Endothelial cell (in vitro differentiated cells): ENCODE measurements at regions not wholly inside any gene's neighbourhood (a gene's known extent, or its start where the extent isn't known, plus 50 kb on each side); places are given as distances from the start of the nearest gene placed in this dataset.

Source experiments
- DNase-seq: peaks from one replicate; pipeline ENCODE4 v3.0.0; 2021; ENCODE audit warnings: low spot score
- H3K27ac Mint-ChIP-seq: one replicate; pipeline ENCODE4 v1.8.0; 2021; ENCODE audit warnings: mixed read lengths, inconsistent platforms; ENCODE audit not compliant: unreplicated experiment
- H3K27me3 Mint-ChIP-seq: one replicate; pipeline ENCODE4 v1.8.0; 2021; ENCODE audit warnings: mild to moderate bottlenecking, moderate library complexity, mixed read lengths, inconsistent platforms; ENCODE audit not compliant: unreplicated experiment
- H3K36me3 Mint-ChIP-seq: one replicate; pipeline ENCODE4 v1.8.0; 2021; ENCODE audit warnings: mild to moderate bottlenecking, low read depth, mixed read lengths, inconsistent platforms; ENCODE audit not compliant: unreplicated experiment
- H3K4me1 Mint-ChIP-seq: one replicate; pipeline ENCODE4 v1.8.0; 2021; ENCODE audit warnings: mild to moderate bottlenecking, mixed read lengths, inconsistent platforms; ENCODE audit not compliant: unreplicated experiment
- H3K4me3 Mint-ChIP-seq: one replicate; pipeline ENCODE4 v1.8.0; 2021; ENCODE audit warnings: mild to moderate bottlenecking, mixed read lengths, inconsistent platforms; ENCODE audit not compliant: unreplicated experiment
- H3K9me3 Mint-ChIP-seq: one replicate; pipeline ENCODE4 v1.8.0; 2021; ENCODE audit warnings: mixed read lengths, inconsistent platforms; ENCODE audit not compliant: unreplicated experiment
- CTCF ChIP-seq: fragments of 200-600 bp; sonication (generic); IDR thresholded peaks from one replicate; pipeline ENCODE4 v1.5.0; 2021; ENCODE audit warnings: antibody characterized with exemption; ENCODE audit not compliant: unreplicated experiment

DNA sequence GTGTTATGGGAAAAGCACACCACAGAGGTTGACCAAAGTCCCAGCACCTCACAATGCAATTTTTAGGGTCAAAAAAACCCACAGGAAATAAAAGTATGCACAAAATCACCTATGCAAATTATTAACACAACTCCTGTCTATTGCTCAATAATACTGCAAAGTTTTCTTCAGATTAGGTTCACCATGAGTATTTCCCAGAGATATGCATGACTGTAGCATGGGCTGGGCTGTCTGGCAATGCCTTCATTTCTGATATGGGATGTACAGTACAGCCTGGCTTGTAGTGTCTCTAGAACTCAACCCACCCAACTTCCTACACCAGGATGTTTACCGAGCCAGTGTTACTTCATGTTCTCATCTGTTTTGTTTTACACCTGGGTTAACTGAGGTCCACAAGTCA is 698.7 kb upstream of the ARGLU1 start:
- Mint-ChIP-seq H3K4me1 (peaks cover 6% of the 10 kb centered on the region), H3K9me3 (no peaks in the 10 kb centered on the region), H3K27me3 (peaks cover 1% of the 10 kb centered on the region), H3K27ac (no peak overlapping the region), H3K36me3 (no peaks in the 10 kb centered on the region), H3K4me3 (no peak overlapping the region)
- no peak for TF ChIP-seq CTCF
- DNase-seq: no peak

GRCh38 chr13:107258599-107259187 is 690.8 kb upstream of the ARGLU1 start:
- H3K27ac Mint-ChIP-seq: no peak overlapping the region
- DNase-seq: no peak
- H3K4me1 Mint-ChIP-seq: peaks cover 12% of the 10 kb centered on the region
- H3K9me3 Mint-ChIP-seq: no peaks in the 10 kb centered on the region
- no peaks in the 10 kb centered on the region for H3K36me3 Mint-ChIP-seq
- H3K27me3 Mint-ChIP-seq: no peaks in the 10 kb centered on the region
- no peak overlapping the region for H3K4me3 Mint-ChIP-seq
- TF ChIP-seq CTCF: no peak

- H3K27me3 Mint-ChIP-seq: peaks cover 4% of the 10 kb centered on the region
- H3K36me3 Mint-ChIP-seq: no peaks in the 10 kb centered on the region
- H3K4me3 Mint-ChIP-seq: no peak overlapping the region
- no peaks in the 10 kb centered on the region for H3K9me3 Mint-ChIP-seq
- TF ChIP-seq CTCF: no peak
- peaks cover 12% of the 10 kb centered on the region for H3K4me1 Mint-ChIP-seq
- DNase-seq: no peak
- H3K27ac Mint-ChIP-seq: no peak overlapping the region
Observed at GRCh38 chr13:107254392-107254791, 686.5 kb upstream of the ARGLU1 start.

- no peak overlapping the region for H3K4me3 Mint-ChIP-seq
- H3K9me3 Mint-ChIP-seq: no peaks in the 10 kb centered on the region
- no peak for TF ChIP-seq CTCF
- DNase-seq: no peak
- H3K27ac Mint-ChIP-seq: no peak overlapping the region
- H3K27me3 Mint-ChIP-seq: peaks cover 4% of the 10 kb centered on the region
- no peaks in the 10 kb centered on the region for H3K36me3 Mint-ChIP-seq
- H3K4me1 Mint-ChIP-seq: no peaks in the 10 kb centered on the region
Observed at GRCh38 chr13:107252428-107252827, 684.5 kb upstream of the ARGLU1 start.

GRCh38 chr13:107252021-107252420 is 684.1 kb upstream of the ARGLU1 start:
- Mint-ChIP-seq H3K4me3 (no peak overlapping the region), H3K4me1 (no peaks in the 10 kb centered on the region), H3K9me3 (no peaks in the 10 kb centered on the region), H3K36me3 (no peaks in the 10 kb centered on the region), H3K27ac (no peak overlapping the region), H3K27me3 (peaks cover 4% of the 10 kb centered on the region)
- DNase-seq: no peak
- TF ChIP-seq CTCF: no peak
